ENCODE measurements at regions not wholly inside any gene's neighbourhood (a gene's known extent, or its start where the extent isn't known, plus 50 kb on each side); places are given as distances from the start of the nearest gene placed in this dataset.

GRCh38 chr18:76707534-76707933 lies 114.8 kb upstream of the ZNF236 start:
- TF ChIP-seq CTCF (IDR thresholded peaks at IDR 0.05) (no peak), CREB1 (CRISPR knock-in tag; IDR thresholded peaks at IDR 0.05) (no peak), FOXP4 (CRISPR knock-in tag; IDR thresholded peaks at IDR 0.05) (no peak), NR3C1 (CRISPR knock-in tag; conservative IDR thresholded peaks at IDR 0.05; ENCODE audit: low read depth) (no peak), ATF2 (CRISPR knock-in tag; IDR thresholded peaks at IDR 0.05; ENCODE audit: borderline replicate concordance, low read depth) (no peak)
